Left lung (tissue), 4 donors: ENCODE measurements at regions not wholly inside any gene's neighbourhood (a gene's known extent, or its start where the extent isn't known, plus 50 kb on each side); places are given as distances from the start of the nearest gene placed in this dataset.

ENCODE experiments used
- ATAC-seq: fragments of 200-7000 bp; cut with Tn5 transposase; one replicate; pipeline ENCODE4 v1.9.1; 2020; ENCODE audit warnings: moderate library complexity
- DNase-seq, 4 donors: peaks; one replicate each; pipeline ENCODE4 v3.0.0-alpha.2; 2013 to 2020
- H3K27ac ChIP-seq, 2 donors: fragments of 200-600 bp; sonication (generic) in 1 of 2; one replicate each; pipeline versions ENCODE4 v1.5.0 to v1.8.0; 2020 to 2021
- H3K27me3 ChIP-seq, 2 donors: fragments of 200-600 bp; sonication (generic) in 1 of 2; one replicate each; pipeline versions ENCODE4 v1.5.0 to v1.8.0; 2020 to 2021
- H3K36me3 ChIP-seq, 2 donors: fragments of 200-600 bp; sonication (generic) in 1 of 2; one replicate each; pipeline versions ENCODE4 v1.5.0 to v1.8.0; 2020 to 2021
- H3K4me1 ChIP-seq, 2 donors: fragments of 200-600 bp; one replicate each; pipeline ENCODE4 v1.8.0; 2021
- H3K4me3 ChIP-seq, 2 donors: fragments of 200-600 bp; sonication (generic) in 1 of 2; one replicate each; pipeline versions ENCODE4 v1.5.0 to v1.8.0; 2020 to 2021; ENCODE audit warnings: mild to moderate bottlenecking in 1 of 2
- H3K9me3 ChIP-seq, 2 donors: fragments of 200-600 bp; sonication (generic) in 1 of 2; one replicate each; pipeline versions ENCODE4 v1.5.0 to v1.8.0; 2020 to 2021
- CTCF ChIP-seq, 2 donors: fragments of 200-600 bp; sonication (generic) in 1 of 2; IDR thresholded peaks; one replicate each; pipeline versions ENCODE4 v1.5.0 to v1.8.0; 2021; ENCODE audit warnings: antibody characterized with exemption in 2 of 2
- intact Hi-C, 2 donors: fragments of 100-400 bp; cut with DNase I; formaldehyde crosslinking; loops; one replicate each; pipeline versions ENCODE4 v1.11.2 to v1.14.2; 2022
- donor health status: DM: no; HTN: yes; CAD: no.
- donor health status: DM: no; HTN: no; CAD: no.

- H3K27me3 ChIP-seq: no peaks in the 10 kb centered on the region
- DNase-seq (no peak), ATAC-seq (no peak)
- intact Hi-C loops: no loop called here
- no peaks in the 10 kb centered on the region for H3K36me3 ChIP-seq
- H3K27ac ChIP-seq: no peak overlapping the region
- no peaks in the 10 kb centered on the region for H3K4me1 ChIP-seq
- H3K4me3 ChIP-seq: no peak overlapping the region
- peaks cover 0 to 31% of the 10 kb centered on the region in 2 donors for H3K9me3 ChIP-seq
- no peak for TF ChIP-seq CTCF (IDR thresholded peaks at IDR 0.05)
Measured at GRCh38 chr3:189547448-189547847, 83.7 kb upstream of the TP63 start.

- no peaks in the 10 kb centered on the region for H3K36me3 ChIP-seq
- H3K4me3 ChIP-seq: no peak overlapping the region
- ATAC-seq (no peak), DNase-seq (no peak)
- H3K27me3 ChIP-seq: no peaks in the 10 kb centered on the region
- H3K27ac ChIP-seq: no peak overlapping the region
- H3K9me3 ChIP-seq: peaks cover 0 to 31% of the 10 kb centered on the region in 2 donors
- H3K4me1 ChIP-seq: no peaks in the 10 kb centered on the region
- intact Hi-C loops: no loop called here
- TF ChIP-seq CTCF (IDR thresholded peaks at IDR 0.05): no peak
Measured at GRCh38 chr3:189548053-189548452, 83.1 kb upstream of the TP63 start.

- H3K27ac ChIP-seq: no peak overlapping the region
- H3K9me3 ChIP-seq: peaks cover 0 to 36% of the 10 kb centered on the region in 2 donors
- DNase-seq: no peak
- H3K27me3 ChIP-seq: no peaks in the 10 kb centered on the region
- ATAC-seq: no peak
- intact Hi-C loops: no loop called here
- H3K36me3 ChIP-seq: no peaks in the 10 kb centered on the region
- no peak for TF ChIP-seq CTCF (IDR thresholded peaks at IDR 0.05)
- H3K4me3 ChIP-seq: no peak overlapping the region
- H3K4me1 ChIP-seq: no peaks in the 10 kb centered on the region
Measured at GRCh38 chr3:189551007-189551406, 80.2 kb upstream of the TP63 start.

- intact Hi-C loops: no loop called here
- Histone ChIP-seq H3K9me3 (peaks cover 0 to 29% of the 10 kb centered on the region in 2 donors), H3K36me3 (no peaks in the 10 kb centered on the region), H3K27me3 (no peaks in the 10 kb centered on the region), H3K27ac (no peak overlapping the region), H3K4me3 (no peak overlapping the region), H3K4me1 (no peaks in the 10 kb centered on the region)
- DNase-seq: peak in 1 of 4 donors; percentile 61
- TF ChIP-seq CTCF (IDR thresholded peaks at IDR 0.05): no peak
- no peak for ATAC-seq
Measured at GRCh38 chr3:189554868-189555557, 76.2 kb upstream of the TP63 start.

GRCh38 chr3:189555558-189555881 is 75.7 kb upstream of the TP63 start:
- intact Hi-C loops: no loop called here
- Histone ChIP-seq H3K27ac (no peak overlapping the region), H3K27me3 (no peaks in the 10 kb centered on the region), H3K36me3 (no peaks in the 10 kb centered on the region), H3K4me3 (no peak overlapping the region), H3K9me3 (peaks cover 0 to 27% of the 10 kb centered on the region in 2 donors), H3K4me1 (no peaks in the 10 kb centered on the region)
- no peak for TF ChIP-seq CTCF (IDR thresholded peaks at IDR 0.05)
- ATAC-seq (no peak), DNase-seq (peak in 1 of 4 donors; percentile 22)
